H9 (cell line): ENCODE measurements at regions not wholly inside any gene's neighbourhood (a gene's known extent, or its start where the extent isn't known, plus 50 kb on each side); places are given as distances from the start of the nearest gene placed in this dataset.

Experiments
- DNase-seq: peaks from one replicate; pipeline ENCODE4 v3.0.0-alpha.2; 2017
- H2AFZ ChIP-seq: one replicate; pipeline ENCODE4 v1.6.1; 2013; ENCODE audit warnings: mild to moderate bottlenecking, low read length, control low read depth, moderate library complexity
- H2AK5ac ChIP-seq: 2 replicates; pipeline ENCODE4 v1.6.1; 2013; ENCODE audit warnings: low read length, control low read depth, mixed read lengths; ENCODE audit not compliant: insufficient read length
- H2BK120ac ChIP-seq: one replicate; pipeline ENCODE4 v1.6.1; 2013; ENCODE audit warnings: low read depth, mild to moderate bottlenecking, low read length, control low read depth, inconsistent platforms; ENCODE audit not compliant: poor library complexity, severe bottlenecking
- H2BK12ac ChIP-seq: 2 replicates; pipeline ENCODE4 v1.6.1; 2013; ENCODE audit warnings: low read length, control low read depth, mixed read lengths, low read depth; ENCODE audit not compliant: insufficient read length
- H2BK15ac ChIP-seq: 2 replicates; pipeline ENCODE4 v1.6.1; 2013; ENCODE audit warnings: low read depth, low read length, control low read depth
- H2BK20ac ChIP-seq: one replicate; pipeline ENCODE4 v1.6.1; 2013; ENCODE audit warnings: low read depth, mild to moderate bottlenecking, low read length, control low read depth, inconsistent platforms; ENCODE audit not compliant: poor library complexity, severe bottlenecking
- H2BK5ac ChIP-seq: 2 replicates; pipeline ENCODE4 v1.6.1; 2013; ENCODE audit warnings: low read length, control low read depth, mixed read lengths; ENCODE audit not compliant: insufficient read length
- H3K14ac ChIP-seq: 2 replicates; pipeline ENCODE4 v1.6.1; 2013; ENCODE audit warnings: low read length, control low read depth; ENCODE audit not compliant: insufficient read depth
- H3K18ac ChIP-seq: 2 replicates; pipeline ENCODE4 v1.6.1; 2013; ENCODE audit warnings: low read depth, mild to moderate bottlenecking, mixed read lengths, low read length, control low read depth; ENCODE audit not compliant: insufficient read length
- H3K23ac ChIP-seq: 2 replicates; pipeline ENCODE4 v1.6.1; 2013; ENCODE audit warnings: low read length, control low read depth, mixed read lengths, low read depth; ENCODE audit not compliant: insufficient read length
- H3K23me2 ChIP-seq: 2 replicates; pipeline ENCODE4 v1.6.1; 2013; ENCODE audit warnings: low read depth, mild to moderate bottlenecking, mixed read lengths, low read length, control low read depth; ENCODE audit not compliant: insufficient read length, poor library complexity, severe bottlenecking
- H3K27ac ChIP-seq: 2 replicates; pipeline ENCODE4 v1.5.1; 2013; ENCODE audit warnings: low read length, control low read depth, mixed read lengths, low read depth; ENCODE audit not compliant: insufficient read length
- H3K27me3 ChIP-seq: 2 replicates; pipeline ENCODE4 v1.6.1; 2013; ENCODE audit warnings: low read length, control low read depth, inconsistent platforms; ENCODE audit not compliant: insufficient read depth
- H3K4ac ChIP-seq: 2 replicates; pipeline ENCODE4 v1.6.1; 2013; ENCODE audit warnings: low read depth, mild to moderate bottlenecking, control low read depth, inconsistent platforms, low read length, moderate library complexity
- H3K4me1 ChIP-seq: 2 replicates; pipeline ENCODE4 v1.6.1; 2013; ENCODE audit warnings: low read length, control low read depth, inconsistent platforms; ENCODE audit not compliant: insufficient read depth
- H3K4me2 ChIP-seq: 2 replicates; pipeline ENCODE4 v1.6.1; 2013; ENCODE audit warnings: low read length, control low read depth, mixed read lengths; ENCODE audit not compliant: insufficient read length, insufficient read depth
- H3K56ac ChIP-seq: 2 replicates; pipeline ENCODE4 v1.6.1; 2013; ENCODE audit warnings: low read depth, mild to moderate bottlenecking, mixed read lengths, low read length, control low read depth; ENCODE audit not compliant: insufficient read length
- H3K79me1 ChIP-seq: 2 replicates; pipeline ENCODE4 v1.6.1; 2013; ENCODE audit warnings: low read depth, mild to moderate bottlenecking, moderate library complexity, low read length, control low read depth, inconsistent platforms; ENCODE audit not compliant: insufficient read depth, poor library complexity, severe bottlenecking
- H3K79me2 ChIP-seq: 2 replicates; pipeline ENCODE4 v1.6.1; 2013; ENCODE audit warnings: low read length, control low read depth, inconsistent platforms; ENCODE audit not compliant: insufficient read depth
- H3K9ac ChIP-seq: 2 replicates; pipeline ENCODE4 v1.6.1; 2013; ENCODE audit warnings: low read length, control low read depth, mixed read lengths; ENCODE audit not compliant: insufficient read length; ENCODE audit errors: extremely low read depth
- H3K9me3 ChIP-seq: one replicate; pipeline ENCODE4 v1.6.1; 2013; ENCODE audit warnings: low read depth, low read length, inconsistent platforms; ENCODE audit not compliant: control insufficient read depth
- H3T11ph ChIP-seq: one replicate; pipeline ENCODE4 v1.6.1; 2013; ENCODE audit warnings: mild to moderate bottlenecking, low read length, control low read depth, inconsistent platforms
- H4K20me1 ChIP-seq: one replicate; pipeline ENCODE4 v1.6.1; 2013; ENCODE audit not compliant: control insufficient read depth, insufficient read length, insufficient read depth
- H4K5ac ChIP-seq: 2 replicates; pipeline ENCODE4 v1.6.1; 2013; ENCODE audit warnings: low read depth, mild to moderate bottlenecking, mixed read lengths, low read length, control low read depth; ENCODE audit not compliant: insufficient read length
- H4K8ac ChIP-seq: replicated peaks from 2 replicates; pipeline ENCODE4 v1.6.1; 2013; ENCODE audit warnings: low read length, control low read depth, mixed read lengths, low read depth; ENCODE audit not compliant: insufficient read length
- H4K91ac ChIP-seq: 2 replicates; pipeline ENCODE4 v1.6.1; 2013; ENCODE audit warnings: low read depth, mild to moderate bottlenecking, moderate library complexity, mixed read lengths, low read length, control low read depth; ENCODE audit not compliant: insufficient read length
- H3K27ac Mint-ChIP-seq, 3 experiments: 2 replicates in 2 of 3; 3 replicates in 1 of 3; pipeline ENCODE4 v1.8.0; 2020 to 2021; ENCODE audit warnings: mixed read lengths in 3 of 3, mild to moderate bottlenecking in 1 of 3, moderate library complexity in 1 of 3
- H3K27me3 Mint-ChIP-seq: 2 replicates; pipeline ENCODE4 v1.8.0; 2021; ENCODE audit warnings: low read depth, mild to moderate bottlenecking, moderate library complexity, mixed read lengths
- H3K36me3 Mint-ChIP-seq, 3 experiments: 2 replicates in 2 of 3; 3 replicates in 1 of 3; pipeline ENCODE4 v1.8.0; 2020 to 2021; ENCODE audit warnings: low read depth in 3 of 3, mixed read lengths in 3 of 3; ENCODE audit not compliant: insufficient read depth in 1 of 3
- H3K4me1 Mint-ChIP-seq, 2 experiments: 2 replicates each; pipeline ENCODE4 v1.8.0; 2020; ENCODE audit warnings: mixed read lengths in 2 of 2
- H3K4me3 Mint-ChIP-seq, 2 experiments: 2 replicates in 1 of 2; 3 replicates in 1 of 2; pipeline ENCODE4 v1.8.0; 2020 to 2021; ENCODE audit warnings: mild to moderate bottlenecking in 2 of 2, mixed read lengths in 2 of 2, moderate library complexity in 1 of 2
- H3K9me3 Mint-ChIP-seq, 2 experiments: 2 replicates in 1 of 2; 3 replicates in 1 of 2; pipeline ENCODE4 v1.8.0; 2020; ENCODE audit warnings: mild to moderate bottlenecking in 2 of 2, mixed read lengths in 2 of 2, moderate library complexity in 1 of 2
- WGBS: extraction: QIAGEN DNeasy Blood & Tissue Kit; methylation state at CpG from one replicate; pipeline ENCODE4 v1.1.7; 2013; ENCODE audit warnings: missing lambda C conversion rate, low lambda C conversion rate, mixed read lengths; ENCODE audit not compliant: insufficient read length; ENCODE audit errors: extremely low coverage; 5-methylcytosine and 5-hydroxymethylcytosine counted together
- TF ChIP-seq, protein P1 (sequence below): fragments of 200-600 bp; sonication (generic); conservative IDR thresholded peaks from 3 replicates; pipeline ENCODE4 v1.8.0; 2021; ENCODE audit warnings: antibody characterized with exemption, mild to moderate bottlenecking

DNA sequence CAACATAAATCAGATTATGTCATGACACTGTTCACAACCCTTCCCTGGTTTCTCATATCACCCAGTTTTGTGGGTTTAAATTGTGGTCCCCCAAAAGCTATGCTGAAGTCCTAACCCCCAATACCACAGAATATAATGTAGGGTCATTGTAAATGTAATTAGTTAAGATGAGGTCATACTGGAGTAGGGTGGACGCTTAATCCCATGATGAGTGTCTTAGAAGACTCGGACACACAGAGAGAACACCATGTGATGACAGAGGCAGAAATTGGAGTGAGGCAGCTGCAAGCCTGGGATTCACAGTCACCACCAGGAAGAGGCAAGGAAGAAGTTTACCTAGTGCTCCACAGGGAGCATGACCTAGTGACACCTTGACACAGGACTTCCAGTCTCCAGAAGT, 197.8 kb downstream of the SALL1 start:
- H3K27me3 ChIP-seq: no peaks in the 10 kb centered on the region
- WGBS: no CpG with 5 or more reads among the region's 2 CpGs
- no peak overlapping the region for H3K4me3 Mint-ChIP-seq

More for the DNA sequence above, 197.8 kb downstream of the SALL1 start:
- no peaks in the 10 kb centered on the region for H3K4me1 ChIP-seq
- TF ChIP-seq, protein P1, sequence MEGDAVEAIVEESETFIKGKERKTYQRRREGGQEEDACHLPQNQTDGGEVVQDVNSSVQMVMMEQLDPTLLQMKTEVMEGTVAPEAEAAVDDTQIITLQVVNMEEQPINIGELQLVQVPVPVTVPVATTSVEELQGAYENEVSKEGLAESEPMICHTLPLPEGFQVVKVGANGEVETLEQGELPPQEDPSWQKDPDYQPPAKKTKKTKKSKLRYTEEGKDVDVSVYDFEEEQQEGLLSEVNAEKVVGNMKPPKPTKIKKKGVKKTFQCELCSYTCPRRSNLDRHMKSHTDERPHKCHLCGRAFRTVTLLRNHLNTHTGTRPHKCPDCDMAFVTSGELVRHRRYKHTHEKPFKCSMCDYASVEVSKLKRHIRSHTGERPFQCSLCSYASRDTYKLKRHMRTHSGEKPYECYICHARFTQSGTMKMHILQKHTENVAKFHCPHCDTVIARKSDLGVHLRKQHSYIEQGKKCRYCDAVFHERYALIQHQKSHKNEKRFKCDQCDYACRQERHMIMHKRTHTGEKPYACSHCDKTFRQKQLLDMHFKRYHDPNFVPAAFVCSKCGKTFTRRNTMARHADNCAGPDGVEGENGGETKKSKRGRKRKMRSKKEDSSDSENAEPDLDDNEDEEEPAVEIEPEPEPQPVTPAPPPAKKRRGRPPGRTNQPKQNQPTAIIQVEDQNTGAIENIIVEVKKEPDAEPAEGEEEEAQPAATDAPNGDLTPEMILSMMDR: no peak
- no peak for DNase-seq
- no peak overlapping the region for H4K91ac ChIP-seq
- no peaks in the 10 kb centered on the region for H3K23me2 ChIP-seq
- Mint-ChIP-seq H3K9me3 (no peaks in the 10 kb centered on the region), H3K36me3 (no peaks in the 10 kb centered on the region), H3K27ac (no peak overlapping the region), H3K4me1 (no peaks in the 10 kb centered on the region), H3K27me3 (peaks cover 3% of the 10 kb centered on the region)
- no peak overlapping the region for H3K9ac ChIP-seq
- H3K4ac ChIP-seq: no peak overlapping the region
- H2BK15ac ChIP-seq: no peak overlapping the region
- H3K14ac ChIP-seq: no peak overlapping the region
- no peak overlapping the region for H2BK20ac ChIP-seq
- H2BK5ac ChIP-seq: no peak overlapping the region
- H3K18ac ChIP-seq: no peak overlapping the region
- no peak overlapping the region for H2AK5ac ChIP-seq
- no peak overlapping the region for H3K56ac ChIP-seq
- H3T11ph ChIP-seq: no peak overlapping the region
- no peak overlapping the region for H2BK12ac ChIP-seq
- no peak overlapping the region for H4K5ac ChIP-seq
- H2BK120ac ChIP-seq: no peak overlapping the region
- H4K20me1 ChIP-seq: no peaks in the 10 kb centered on the region
- H3K9me3 ChIP-seq: no peaks in the 10 kb centered on the region
- H3K79me1 ChIP-seq: no peaks in the 10 kb centered on the region
- H3K27ac ChIP-seq: no peak overlapping the region
- H4K8ac ChIP-seq: no peak overlapping the region
- H3K4me2 ChIP-seq: no peak overlapping the region
- no peak overlapping the region for H3K23ac ChIP-seq
- H3K79me2 ChIP-seq: no peaks in the 10 kb centered on the region
- no peak overlapping the region for H2AFZ ChIP-seq
